ENCODE measurements at regions not wholly inside any gene's neighbourhood (a gene's known extent, or its start where the extent isn't known, plus 50 kb on each side); places are given as distances from the start of the nearest gene placed in this dataset.

GRCh38 chr3:23663246-23663645 is 142.5 kb upstream of the UBE2E1 start:
- no peak overlapping the region for H2AFZ ChIP-seq (ENCODE audit: low read depth, low read length)
- H3K9me2 ChIP-seq (ENCODE audit: insufficient read depth, low read length), result no peaks in the 10 kb centered on the region
- no peak overlapping the region for H3K4me3 ChIP-seq (ENCODE audit: low read length)
- TF ChIP-seq MXI1 (conservative IDR thresholded peaks at IDR 0.05; ENCODE audit: poor library complexity, severe bottlenecking) (no peak), SMC3 (conservative IDR thresholded peaks at IDR 0.05; ENCODE audit: poor library complexity) (no peak), EZH2 (IDR thresholded peaks at IDR 0.05; ENCODE audit: borderline replicate concordance, insufficient read depth, low read length, poor library complexity, severe bottlenecking) (no peak)
- H3K4me2 ChIP-seq (ENCODE audit: low read length), result no peak overlapping the region
- H3K79me2 ChIP-seq (replicated peaks; ENCODE audit: insufficient read depth, low read length), result no peaks in the 10 kb centered on the region
- no peaks in the 10 kb centered on the region for H4K20me1 ChIP-seq (ENCODE audit: insufficient read depth)
- no peak overlapping the region for H3K9ac ChIP-seq (ENCODE audit: low read length)
- H3K27me3 ChIP-seq (ENCODE audit: insufficient read depth, low read depth, low read length), result no peaks in the 10 kb centered on the region
- no peaks in the 10 kb centered on the region for H3K9me3 ChIP-seq (ENCODE audit: low read length)
- H3F3A ChIP-seq (ENCODE audit: insufficient read depth, low read length, poor library complexity, severe bottlenecking), result no peaks in the 10 kb centered on the region
- no peak overlapping the region for H3K27ac ChIP-seq (ENCODE audit: low read length)
- no peaks in the 10 kb centered on the region for H3K36me3 ChIP-seq (ENCODE audit: insufficient read depth, low read length)

- H3K27ac ChIP-seq (ENCODE audit: low read length), result no peak overlapping the region
Observed at GRCh38 chr3:23663661-23664186, 142.0 kb upstream of the UBE2E1 start.

More at GRCh38 chr3:23663661-23664186, 142.0 kb upstream of the UBE2E1 start:
- H3K27me3 ChIP-seq (ENCODE audit: insufficient read depth, low read depth, low read length), result no peaks in the 10 kb centered on the region
- TF ChIP-seq RAD21 (conservative IDR thresholded peaks at IDR 0.05), result no peak
- no peak for TF ChIP-seq EP300 (conservative IDR thresholded peaks at IDR 0.05; ENCODE audit: poor library complexity, severe bottlenecking)
- TF ChIP-seq EZH2 (IDR thresholded peaks at IDR 0.05; ENCODE audit: borderline replicate concordance, insufficient read depth, low read length, poor library complexity, severe bottlenecking), result no peak
- TF ChIP-seq REST (IDR thresholded peaks at IDR 0.05; ENCODE audit: borderline replicate concordance), result no peak
- no peak for TF ChIP-seq TAF1 (IDR thresholded peaks at IDR 0.05; ENCODE audit: low read depth)
- no peak for TF ChIP-seq CTCF (IDR thresholded peaks at IDR 0.05; ENCODE audit: poor library complexity, severe bottlenecking)
- no peak for TF ChIP-seq POLR2AphosphoS5 (IDR thresholded peaks at IDR 0.05)
- TF ChIP-seq SMC3 (conservative IDR thresholded peaks at IDR 0.05; ENCODE audit: poor library complexity), result no peak
- TF ChIP-seq MXI1 (conservative IDR thresholded peaks at IDR 0.05; ENCODE audit: poor library complexity, severe bottlenecking), result no peak
- H2AFZ ChIP-seq (ENCODE audit: low read depth, low read length), result no peak overlapping the region
- no peaks in the 10 kb centered on the region for H3F3A ChIP-seq (ENCODE audit: insufficient read depth, low read length, poor library complexity, severe bottlenecking)
- H3K4me2 ChIP-seq (ENCODE audit: low read length), result no peak overlapping the region
- H3K79me2 ChIP-seq (replicated peaks; ENCODE audit: insufficient read depth, low read length), result no peaks in the 10 kb centered on the region
- no peaks in the 10 kb centered on the region for H3K9me2 ChIP-seq (ENCODE audit: insufficient read depth, low read length)
- H3K9me3 ChIP-seq (ENCODE audit: low read length), result no peaks in the 10 kb centered on the region
- H4K20me1 ChIP-seq (ENCODE audit: insufficient read depth), result no peaks in the 10 kb centered on the region
- no peak overlapping the region for H3K4me3 ChIP-seq (ENCODE audit: low read length)
- H3K36me3 ChIP-seq (ENCODE audit: insufficient read depth, low read length), result no peaks in the 10 kb centered on the region
- no peak overlapping the region for H3K9ac ChIP-seq (ENCODE audit: low read length)

Data from neural cell (in vitro differentiated cells).